Chondrocyte (in vitro differentiated cells): ENCODE measurements at regions not wholly inside any gene's neighbourhood (a gene's known extent, or its start where the extent isn't known, plus 50 kb on each side); places are given as distances from the start of the nearest gene placed in this dataset.

Source experiments
- DNase-seq: peaks from one replicate; pipeline ENCODE4 v3.0.0; 2021; ENCODE audit warnings: mixed read lengths, low spot score
- H3K27ac Mint-ChIP-seq: one replicate; pipeline ENCODE4 v1.8.0; 2021; ENCODE audit warnings: mild to moderate bottlenecking, moderate library complexity, mixed read lengths; ENCODE audit not compliant: unreplicated experiment
- H3K27me3 Mint-ChIP-seq: 2 replicates; pipeline ENCODE4 v1.8.0; 2021; ENCODE audit warnings: low read depth, mixed read lengths
- H3K36me3 Mint-ChIP-seq: 2 replicates; pipeline ENCODE4 v1.8.0; 2021; ENCODE audit warnings: low read depth, mixed read lengths
- H3K4me1 Mint-ChIP-seq: 2 replicates; pipeline ENCODE4 v1.8.0; 2021; ENCODE audit warnings: low read depth, mild to moderate bottlenecking, mixed read lengths
- H3K4me3 Mint-ChIP-seq: one replicate; pipeline ENCODE4 v1.8.0; 2021; ENCODE audit warnings: mild to moderate bottlenecking, moderate library complexity, mixed read lengths; ENCODE audit not compliant: unreplicated experiment
- H3K9me3 Mint-ChIP-seq: 2 replicates; pipeline ENCODE4 v1.8.0; 2021; ENCODE audit warnings: low read depth, mixed read lengths
- CTCF ChIP-seq: fragments of 200-600 bp; sonication (generic); IDR thresholded peaks from 2 replicates; pipeline ENCODE4 v1.5.0; 2021; ENCODE audit warnings: antibody characterized with exemption, mild to moderate bottlenecking, moderate library complexity

GRCh38 chr3:5466717-5467116, 279.2 kb downstream of the EDEM1 start:
- no peak overlapping the region for H3K27ac Mint-ChIP-seq
- no peaks in the 10 kb centered on the region for H3K36me3 Mint-ChIP-seq
- H3K4me3 Mint-ChIP-seq: no peak overlapping the region
- no peak for TF ChIP-seq CTCF
- H3K9me3 Mint-ChIP-seq: no peaks in the 10 kb centered on the region
- peaks cover 6% of the 10 kb centered on the region for H3K27me3 Mint-ChIP-seq
- no peaks in the 10 kb centered on the region for H3K4me1 Mint-ChIP-seq
- no peak for DNase-seq

- Mint-ChIP-seq H3K4me1 (no peaks in the 10 kb centered on the region), H3K36me3 (no peaks in the 10 kb centered on the region), H3K9me3 (no peaks in the 10 kb centered on the region), H3K27me3 (peaks cover 2% of the 10 kb centered on the region), H3K4me3 (no peak overlapping the region), H3K27ac (no peak overlapping the region)
- DNase-seq: no peak
- TF ChIP-seq CTCF: no peak
Observed at GRCh38 chr3:5473471-5473870, 286.0 kb downstream of the EDEM1 start.

GRCh38 chr3:5476403-5476802, 288.9 kb downstream of the EDEM1 start:
- Mint-ChIP-seq H3K27me3 (no peaks in the 10 kb centered on the region), H3K27ac (no peak overlapping the region), H3K9me3 (no peaks in the 10 kb centered on the region), H3K4me3 (no peak overlapping the region), H3K36me3 (no peaks in the 10 kb centered on the region), H3K4me1 (no peaks in the 10 kb centered on the region)
- DNase-seq: no peak
- TF ChIP-seq CTCF: no peak

- no peak for TF ChIP-seq CTCF
- Mint-ChIP-seq H3K4me1 (no peaks in the 10 kb centered on the region), H3K4me3 (no peak overlapping the region), H3K36me3 (no peaks in the 10 kb centered on the region), H3K27me3 (no peaks in the 10 kb centered on the region), H3K27ac (no peak overlapping the region), H3K9me3 (peaks cover 4% of the 10 kb centered on the region)
- DNase-seq: no peak
Observed at GRCh38 chr3:5479229-5479799, 291.8 kb downstream of the EDEM1 start.

DNA sequence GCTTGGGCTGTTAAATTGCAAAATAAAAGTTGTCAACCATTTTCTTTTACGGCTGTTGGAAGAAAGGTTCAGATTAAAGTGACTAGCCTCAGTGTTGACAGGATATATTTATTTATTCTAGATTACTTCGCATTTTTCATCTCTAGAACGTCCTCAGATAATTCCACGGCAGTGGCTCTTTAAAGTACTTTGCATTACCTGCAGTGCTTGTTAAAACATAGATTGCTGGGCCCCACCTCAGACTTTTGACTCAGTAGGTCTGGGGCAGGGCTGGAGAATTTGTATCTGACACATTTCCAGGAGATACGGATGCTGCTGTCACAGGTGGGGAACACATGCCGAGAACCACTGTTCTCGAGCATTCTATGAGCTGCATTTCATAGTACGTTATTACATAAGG, 292.7 kb downstream of the EDEM1 start:
- no peak for TF ChIP-seq CTCF
- Mint-ChIP-seq H3K4me3 (no peak overlapping the region), H3K27ac (no peak overlapping the region), H3K4me1 (no peaks in the 10 kb centered on the region), H3K27me3 (no peaks in the 10 kb centered on the region), H3K9me3 (peaks cover 4% of the 10 kb centered on the region), H3K36me3 (no peaks in the 10 kb centered on the region)
- no peak for DNase-seq
